NB4 (cell line): ENCODE measurements at regions not wholly inside any gene's neighbourhood (a gene's known extent, or its start where the extent isn't known, plus 50 kb on each side); places are given as distances from the start of the nearest gene placed in this dataset.

Experiments
- DNase-seq: peaks from one replicate; pipeline ENCODE4 v3.0.0; 2010; ENCODE audit warnings: low read depth
- H3K4me3 ChIP-seq: one replicate; pipeline ENCODE4 v1.5.1; 2011; ENCODE audit warnings: mild to moderate bottlenecking, low read depth, low read length, moderate library complexity
- CTCF ChIP-seq: IDR thresholded peaks from one replicate; pipeline ENCODE4 v1.5.1; 2012; ENCODE audit warnings: low read depth, low read length
- MAX ChIP-seq: IDR thresholded peaks from 2 replicates; pipeline ENCODE4 v1.6.1; 2011; ENCODE audit warnings: low read depth, low read length
- MYC ChIP-seq: IDR thresholded peaks from 2 replicates; pipeline ENCODE4 v1.6.1; 2011; ENCODE audit warnings: low read depth, low read length
- POLR2A ChIP-seq: IDR thresholded peaks from 2 replicates; pipeline ENCODE4 v1.6.1; 2011; ENCODE audit warnings: mild to moderate bottlenecking; ENCODE audit not compliant: insufficient read length; ENCODE audit errors: extremely low read depth

GRCh38 chr7:106968160-106968559 is 76.3 kb upstream of the PRKAR2B start:
- DNase-seq, result no peak

GRCh38 chr7:106978425-106979420 is 65.8 kb upstream of the PRKAR2B start:
- no peak for TF ChIP-seq MYC
- TF ChIP-seq CTCF, result peak; percentile 7
- no peak overlapping the region for H3K4me3 ChIP-seq
- DNase-seq, result no peak

More at GRCh38 chr7:106968160-106968559, 76.3 kb upstream of the PRKAR2B start:
- no peak for TF ChIP-seq MAX
- TF ChIP-seq CTCF, result no peak
- TF ChIP-seq MYC, result no peak
- TF ChIP-seq POLR2A, result no peak
- no peak overlapping the region for H3K4me3 ChIP-seq

- DNase-seq, result no peak
- no peak for TF ChIP-seq MAX
- TF ChIP-seq POLR2A, result no peak
- no peak for TF ChIP-seq CTCF
- no peak for TF ChIP-seq MYC
These were observed 64.8 kb upstream of the PRKAR2B start for GRCh38 chr7:106979551-106980357.

GRCh38 chr7:106980358-106980685 is 64.2 kb upstream of the PRKAR2B start:
- DNase-seq, result no peak
- no peak for TF ChIP-seq MYC
- no peak for TF ChIP-seq MAX
- no peak for TF ChIP-seq CTCF
- TF ChIP-seq POLR2A, result no peak
- no peak overlapping the region for H3K4me3 ChIP-seq

More at GRCh38 chr7:106979551-106980357, 64.8 kb upstream of the PRKAR2B start:
- no peak overlapping the region for H3K4me3 ChIP-seq

- TF ChIP-seq MAX, result no peak
- no peak for TF ChIP-seq CTCF
- TF ChIP-seq MYC, result no peak
- no peak for TF ChIP-seq POLR2A
- DNase-seq, result no peak
- no peak overlapping the region for H3K4me3 ChIP-seq
These were observed 62.1 kb upstream of the PRKAR2B start for GRCh38 chr7:106982415-106982814.
